ENCODE measurements at regions not wholly inside any gene's neighbourhood (a gene's known extent, or its start where the extent isn't known, plus 50 kb on each side); places are given as distances from the start of the nearest gene placed in this dataset.
A peak's percentile ranks its signal among the peaks of the same experiment; 100 is the strongest.

- Histone ChIP-seq H3K4me1 (peaks cover 0 to 33% (median 20%) of the 10 kb centered on the region in 4 donors), H3K36me3 (no peaks in the 10 kb centered on the region), H3K9me3 (no peaks in the 10 kb centered on the region), H3K27me3 (peaks cover 95% of the 10 kb centered on the region), H3K27ac (peak overlapping the region; percentile 77 to 84 (median 79)), H3K4me3 (peak overlapping the region; percentile 39 to 57 (median 47))
- in situ Hi-C loops (cut with MboI; ENCODE audit: low pct_ligation_motif_present in 1 of 4, low pct_unique_long_range_greater_than_20kb in 1 of 4, low sequenced_read_pairs in 3 of 4) (no loop called here), intact Hi-C loops (cut with DNase I; ENCODE audit: low total_unique reads) (no loop called here)
- TF ChIP-seq POLR2AphosphoS5 (IDR thresholded peaks at IDR 0.05) (peak; percentile 52 to 63 (median 53)), EP300 (IDR thresholded peaks at IDR 0.05; ENCODE audit: low read depth) (no peak)
- WGBS, 2 donors (ENCODE audit: low coverage in 1 of 2): 0 to 7% methylated on average over 1 to 54 of the region's 57 CpGs
- peak; percentile 63 for DNase-seq
Measured at GRCh38 chr6:105994591-105995390, 91.3 kb upstream of the PRDM1 start.

- TF ChIP-seq POLR2A (IDR thresholded peaks at IDR 0.05): peak; percentile 16
- TF ChIP-seq POLR2AphosphoS5 (IDR thresholded peaks at IDR 0.05): peak in 2 of 3 donors; percentile 17 to 37
- TF ChIP-seq CTCF (IDR thresholded peaks at IDR 0.05): no peak
- no peak for TF ChIP-seq EP300 (IDR thresholded peaks at IDR 0.05; ENCODE audit: low read depth)
- Histone ChIP-seq H3K36me3 (no peaks in the 10 kb centered on the region), H3K9me3 (no peaks in the 10 kb centered on the region), H3K27ac (peak overlapping the region; percentile 77 to 84 (median 79)), H3K4me1 (peaks cover 0 to 33% (median 20%) of the 10 kb centered on the region in 4 donors), H3K4me3 (peak overlapping the region; percentile 39 to 57 (median 47)), H3K27me3 (peaks cover 95% of the 10 kb centered on the region)
- DNase-seq: peak; percentile 45
- in situ Hi-C loops (cut with MboI; ENCODE audit: low pct_ligation_motif_present in 1 of 4, low pct_unique_long_range_greater_than_20kb in 1 of 4, low sequenced_read_pairs in 3 of 4): no loop called here
- 0 to 8% methylated on average over 1 to 44 of the region's 44 CpGs for WGBS, 2 donors (ENCODE audit: low coverage in 1 of 2)
- intact Hi-C loops (cut with DNase I; ENCODE audit: low total_unique reads): no loop called here
Measured at GRCh38 chr6:105994118-105994590, 92.0 kb upstream of the PRDM1 start.

DNA sequence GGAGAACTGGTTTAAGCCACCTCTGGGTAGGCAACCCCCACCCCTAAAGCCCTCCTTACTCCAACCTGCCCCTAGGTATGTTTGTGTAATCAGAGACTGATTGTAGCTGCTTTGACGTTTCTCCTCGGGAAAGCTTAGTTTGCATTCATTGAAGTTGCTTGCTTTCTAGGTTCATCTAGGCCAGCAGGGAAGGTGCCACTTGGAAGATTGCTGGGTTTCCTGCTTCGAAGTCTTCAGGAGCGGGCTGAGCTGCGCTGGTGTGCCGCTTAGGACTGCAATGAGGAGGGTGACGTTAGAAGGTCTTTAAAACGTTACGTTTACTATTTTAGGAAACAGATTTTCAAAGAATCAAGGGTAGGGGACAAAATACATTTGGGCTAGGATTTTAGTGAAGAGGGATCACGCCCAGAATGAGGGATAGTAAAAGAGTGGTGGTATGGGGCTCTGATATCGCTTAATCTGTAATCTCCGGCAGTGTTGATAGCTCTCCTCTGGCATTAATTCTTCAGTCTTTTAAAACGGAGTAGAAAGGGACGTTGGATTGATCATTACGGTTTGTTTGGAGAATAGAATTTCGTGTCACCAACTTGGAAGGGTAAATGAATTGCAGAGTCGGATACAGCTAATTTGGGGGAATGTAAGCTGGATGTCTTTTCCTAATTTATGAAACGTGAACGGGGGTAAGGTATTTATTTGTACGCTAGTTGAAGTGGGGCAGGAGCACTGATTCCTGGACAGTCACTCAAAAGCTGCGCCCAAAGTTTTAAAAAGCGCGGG is 92.6 kb upstream of the PRDM1 start:
- peak overlapping the region; percentile 77 to 84 (median 79) for H3K27ac ChIP-seq
- H3K4me1 ChIP-seq: peaks cover 0 to 33% (median 20%) of the 10 kb centered on the region in 4 donors
- H3K36me3 ChIP-seq: no peaks in the 10 kb centered on the region
- H3K27me3 ChIP-seq: peaks cover 94% of the 10 kb centered on the region
- H3K4me3 ChIP-seq: peak overlapping the region in 3 of 4 donors; percentile 43 to 57 (median 51)
- no peaks in the 10 kb centered on the region for H3K9me3 ChIP-seq
- intact Hi-C loops (cut with DNase I; ENCODE audit: low total_unique reads) (no loop called here), in situ Hi-C loops (cut with MboI; ENCODE audit: low pct_ligation_motif_present in 1 of 4, low pct_unique_long_range_greater_than_20kb in 1 of 4, low sequenced_read_pairs in 3 of 4) (no loop called here)
- no peak for TF ChIP-seq EP300 (IDR thresholded peaks at IDR 0.05; ENCODE audit: low read depth)
- no peak for TF ChIP-seq CTCF (IDR thresholded peaks at IDR 0.05)
- TF ChIP-seq POLR2AphosphoS5 (IDR thresholded peaks at IDR 0.05): no peak
- TF ChIP-seq POLR2A (IDR thresholded peaks at IDR 0.05): no peak
- DNase-seq: no peak
- WGBS, 2 donors (ENCODE audit: low coverage in 1 of 2): 30 to 31% methylated on average over 19 to 23 of the region's 23 CpGs

GRCh38 chr6:105992315-105992961 is 93.7 kb upstream of the PRDM1 start:
- TF ChIP-seq POLR2AphosphoS5 (IDR thresholded peaks at IDR 0.05) (peak; percentile 59 to 81 (median 72)), POLR2A (IDR thresholded peaks at IDR 0.05) (peak; percentile 61), EP300 (IDR thresholded peaks at IDR 0.05; ENCODE audit: low read depth) (no peak), CTCF (IDR thresholded peaks at IDR 0.05) (peak in 1 of 5 experiments; percentile 27)
- 2 to 18% methylated on average over 6 to 34 of the region's 34 CpGs for WGBS, 2 donors (ENCODE audit: low coverage in 1 of 2)
- Histone ChIP-seq H3K4me1 (peaks cover 0 to 33% (median 20%) of the 10 kb centered on the region in 4 donors), H3K27ac (peak overlapping the region; percentile 79 to 84 (median 80)), H3K9me3 (no peaks in the 10 kb centered on the region), H3K4me3 (peak overlapping the region; percentile 57 to 78 (median 60)), H3K27me3 (peaks cover 89% of the 10 kb centered on the region), H3K36me3 (no peaks in the 10 kb centered on the region)
- intact Hi-C loops (cut with DNase I; ENCODE audit: low total_unique reads): no loop called here
- in situ Hi-C loops (cut with MboI; ENCODE audit: low pct_ligation_motif_present in 1 of 4, low pct_unique_long_range_greater_than_20kb in 1 of 4, low sequenced_read_pairs in 3 of 4): no loop called here
- DNase-seq: peak; percentile 92

Data from transverse colon (tissue), 4 donors.